ENCODE measurements at regions not wholly inside any gene's neighbourhood (a gene's known extent, or its start where the extent isn't known, plus 50 kb on each side); places are given as distances from the start of the nearest gene placed in this dataset.

DNA sequence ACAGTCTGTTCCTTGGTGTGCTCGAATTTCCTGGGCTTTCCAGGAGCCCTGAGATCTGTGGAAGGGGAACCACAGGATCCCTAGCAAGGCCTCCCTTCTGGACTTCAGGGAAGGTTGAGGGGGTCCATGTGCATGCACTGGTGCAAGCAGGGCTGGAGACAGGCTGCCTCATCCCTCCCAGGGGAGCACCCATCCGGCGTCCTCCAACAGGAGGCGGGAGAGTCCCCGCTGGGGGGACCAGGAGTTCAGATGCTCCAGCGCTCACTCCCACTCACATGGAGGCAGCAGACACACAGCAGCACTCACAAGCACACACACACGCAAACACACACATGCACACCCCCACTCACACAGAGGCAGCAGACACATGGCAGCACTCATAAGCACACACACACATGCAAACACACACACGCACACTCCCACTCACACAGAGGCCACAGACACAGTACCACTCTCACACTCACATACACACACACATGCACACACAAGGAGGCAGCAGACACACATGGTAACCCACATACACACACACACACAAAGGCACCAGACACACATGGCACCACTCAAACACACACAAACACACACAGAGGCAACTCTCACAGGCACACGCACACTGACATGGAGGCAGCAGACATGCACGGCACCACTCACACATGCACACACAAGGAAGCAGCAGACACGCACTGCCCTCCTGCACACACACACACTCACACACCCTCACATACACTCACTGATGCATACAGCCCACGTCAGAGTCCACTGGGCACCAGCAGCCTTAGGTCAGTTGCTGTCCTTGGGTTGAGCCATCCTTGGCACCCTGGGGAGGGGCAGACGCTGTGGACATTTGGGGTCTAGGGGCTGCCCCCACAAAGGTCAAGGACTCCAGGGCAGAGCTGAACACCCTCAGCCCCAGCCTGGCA lies 247.0 kb upstream of the PPP2R2D start:
- no peak for TF ChIP-seq CTCF (IDR thresholded peaks at IDR 0.05; ENCODE audit: poor library complexity)
- no peak for TF ChIP-seq EZH2phosphoT487 (IDR thresholded peaks at IDR 0.05; ENCODE audit: low read depth, severe bottlenecking, unreplicated experiment)
- no peak for TF ChIP-seq EZH2 (IDR thresholded peaks at IDR 0.05; ENCODE audit: borderline replicate concordance)
